HG02885 (cell line): ENCODE measurements at regions not wholly inside any gene's neighbourhood (a gene's known extent, or its start where the extent isn't known, plus 50 kb on each side); places are given as distances from the start of the nearest gene placed in this dataset.

ENCODE experiments used
- ATAC-seq: cut with Tn5 transposase; IDR thresholded peaks from one replicate; pipeline ENCODE4 v1.9.1; 2021; ENCODE audit warnings: mild to moderate bottlenecking; ENCODE audit not compliant: unreplicated experiment, poor library complexity

DNA sequence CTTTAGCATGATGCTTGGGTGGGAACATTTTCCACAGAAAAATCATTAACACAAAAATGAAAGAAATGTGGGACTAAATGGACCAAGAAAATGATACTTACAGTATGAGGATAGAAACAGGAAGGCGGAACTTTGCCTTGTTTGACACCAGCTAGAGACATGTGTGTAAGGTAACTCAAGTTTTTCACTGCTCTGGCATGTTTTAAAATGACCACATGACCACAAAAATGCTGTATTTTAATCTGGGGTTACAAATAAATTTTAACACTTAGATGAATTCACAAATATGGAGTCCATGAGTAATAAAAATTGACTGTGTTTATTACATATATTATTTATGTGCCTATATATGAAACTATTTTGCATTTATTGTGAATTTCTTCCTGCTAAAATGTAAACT is 100.9 kb upstream of the PHYHIPL start:
- ATAC-seq: no peak

DNA sequence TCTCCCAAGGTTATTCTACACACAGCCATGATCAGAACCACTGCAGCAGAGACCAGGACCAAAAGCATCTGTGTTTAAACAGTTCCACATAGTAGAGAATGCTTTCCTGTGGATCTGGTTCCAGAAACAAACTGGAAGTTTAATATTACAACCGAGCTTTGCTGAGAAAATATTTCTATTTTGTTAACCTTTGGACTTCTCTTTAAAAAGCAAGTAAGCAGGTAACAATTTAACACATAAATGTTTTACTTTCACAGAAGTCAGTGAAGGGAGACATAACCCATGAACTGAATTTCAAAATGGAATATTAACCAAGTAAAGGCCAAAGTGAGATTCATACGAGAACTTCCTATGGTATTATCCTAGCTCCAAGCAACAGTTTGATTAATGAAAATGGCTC is 98.6 kb upstream of the PHYHIPL start:
- no peak for ATAC-seq

DNA sequence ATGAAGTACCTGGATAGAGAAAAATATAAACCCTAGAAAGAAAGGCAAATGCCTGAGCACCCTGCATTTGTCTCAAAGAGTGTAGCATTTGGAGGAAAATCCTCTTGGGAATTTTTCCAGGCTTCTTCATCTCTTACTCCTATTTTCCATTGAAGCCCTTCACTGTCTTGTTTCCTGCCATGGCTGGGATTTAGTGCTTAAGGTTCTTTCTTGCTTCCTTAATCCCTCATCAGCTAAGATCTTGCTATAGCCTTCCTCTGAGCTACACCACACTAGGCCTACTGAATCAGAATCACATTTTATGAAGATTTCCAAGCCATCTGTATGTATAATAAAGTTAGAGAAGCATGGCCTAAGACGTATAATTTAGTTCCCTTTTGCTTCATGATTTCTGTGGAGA is 97.5 kb upstream of the PHYHIPL start:
- no peak for ATAC-seq

DNA sequence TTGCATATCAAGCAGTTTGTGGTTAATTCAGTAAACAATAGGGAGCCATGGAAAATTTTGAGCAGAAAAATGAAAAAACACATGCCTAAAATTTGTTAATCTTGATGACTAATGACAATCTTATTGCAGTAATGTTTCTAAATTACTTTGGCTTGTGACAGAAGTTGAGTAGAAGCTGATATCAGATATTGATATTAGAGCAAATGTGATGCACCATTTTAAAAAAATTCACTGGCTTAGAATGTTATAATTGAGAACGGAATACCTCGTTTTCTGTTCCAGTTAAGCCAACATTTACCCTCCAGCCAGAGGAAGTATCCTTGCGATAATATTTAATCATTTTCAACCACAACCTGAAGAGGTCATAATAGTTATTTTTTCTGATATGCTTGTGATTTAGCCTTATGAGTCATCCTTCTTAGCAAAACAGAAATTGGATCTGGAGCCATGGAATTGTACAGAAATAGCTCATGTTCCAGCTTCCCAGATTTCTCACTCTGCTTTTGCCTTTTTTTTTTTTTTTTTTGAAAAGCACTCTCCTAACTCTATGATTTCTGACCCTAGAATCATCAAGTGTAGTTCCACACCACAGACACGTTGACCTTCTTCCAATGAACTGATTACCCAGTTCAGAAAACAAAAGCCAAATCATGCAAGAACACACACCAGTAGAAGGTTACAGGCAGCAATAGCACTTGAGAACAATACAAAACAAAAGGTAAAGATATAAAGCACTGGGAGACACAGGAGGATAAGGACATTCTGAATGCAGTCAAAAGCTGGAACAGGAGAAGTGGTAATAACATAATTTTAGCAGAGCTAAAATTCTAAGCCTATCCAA is 96.8 kb upstream of the PHYHIPL start:
- no peak for ATAC-seq

DNA sequence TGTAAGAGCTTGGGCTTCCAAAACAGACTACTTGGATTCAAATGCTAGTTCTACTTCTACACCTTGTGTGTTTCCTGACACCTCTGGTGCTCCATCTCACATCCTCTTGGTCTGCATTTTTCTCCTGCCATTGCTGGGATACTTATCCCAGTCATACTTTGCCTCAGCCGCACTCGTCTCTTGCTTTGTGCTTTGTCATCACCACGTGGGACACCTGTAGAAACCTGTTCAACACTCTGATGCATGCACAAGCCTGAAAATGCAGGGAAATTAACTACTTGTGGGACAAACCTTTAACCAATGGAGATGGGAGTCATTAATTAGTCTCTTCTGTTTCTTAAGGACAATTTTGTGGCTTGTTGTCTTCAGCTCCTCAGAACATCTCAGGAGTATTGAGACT is 94.2 kb upstream of the PHYHIPL start:
- ATAC-seq: no peak

DNA sequence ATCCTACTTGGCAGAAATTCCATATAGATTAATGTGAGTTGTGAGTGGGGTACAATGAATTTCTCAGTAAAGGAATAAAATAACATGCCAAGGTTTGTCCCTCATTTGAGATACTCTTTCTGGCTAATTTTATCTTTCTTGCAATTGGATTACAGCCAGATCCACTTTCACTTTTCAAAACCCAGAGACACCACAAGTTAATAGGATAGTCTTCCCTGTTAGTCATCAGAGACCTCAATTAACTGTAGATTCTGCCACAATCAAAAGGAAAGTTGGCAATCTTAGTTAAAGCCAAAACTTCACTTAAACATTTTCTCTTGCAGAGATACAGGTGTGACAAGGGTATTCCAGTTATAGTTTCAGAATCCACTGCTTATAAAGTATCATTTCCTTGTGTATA is 91.4 kb upstream of the PHYHIPL start:
- ATAC-seq: no peak

DNA sequence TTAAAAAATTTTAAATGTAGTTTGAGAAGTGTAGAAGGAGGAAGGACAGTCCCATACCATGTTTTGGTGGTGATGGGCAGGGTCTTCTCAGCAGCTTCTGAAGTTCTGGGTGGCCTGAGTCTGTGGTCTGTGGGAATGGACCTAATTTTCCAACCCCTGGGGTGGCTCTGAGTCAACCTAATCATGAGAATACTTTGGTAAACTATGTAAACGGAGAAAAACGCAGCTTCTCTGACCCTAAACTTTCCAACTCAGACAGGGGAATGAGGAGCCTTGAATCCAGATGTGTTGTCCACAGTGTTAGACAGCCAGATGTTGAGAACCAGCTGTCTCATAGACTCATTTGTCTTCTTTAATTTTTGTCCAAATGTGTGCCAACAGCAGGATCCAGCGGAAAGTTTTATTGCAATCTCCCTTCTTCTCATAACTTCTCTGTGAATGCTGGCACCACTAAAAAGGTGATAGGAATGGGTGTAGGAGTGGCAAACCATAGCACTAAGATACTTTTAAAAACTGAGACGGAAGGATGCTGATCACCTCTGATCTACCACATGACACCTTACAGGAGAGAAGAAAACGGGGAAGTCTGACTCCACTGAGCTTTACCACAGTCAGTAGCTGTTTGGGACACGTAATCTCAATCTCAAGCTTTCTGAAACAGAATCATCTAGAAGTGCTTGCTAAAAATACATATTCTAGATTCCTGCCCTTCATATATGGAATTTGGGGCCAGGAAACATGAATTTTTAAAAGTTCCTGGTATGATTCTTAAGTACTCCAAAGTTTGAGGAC is 90.5 kb upstream of the PHYHIPL start:
- ATAC-seq: no peak

DNA sequence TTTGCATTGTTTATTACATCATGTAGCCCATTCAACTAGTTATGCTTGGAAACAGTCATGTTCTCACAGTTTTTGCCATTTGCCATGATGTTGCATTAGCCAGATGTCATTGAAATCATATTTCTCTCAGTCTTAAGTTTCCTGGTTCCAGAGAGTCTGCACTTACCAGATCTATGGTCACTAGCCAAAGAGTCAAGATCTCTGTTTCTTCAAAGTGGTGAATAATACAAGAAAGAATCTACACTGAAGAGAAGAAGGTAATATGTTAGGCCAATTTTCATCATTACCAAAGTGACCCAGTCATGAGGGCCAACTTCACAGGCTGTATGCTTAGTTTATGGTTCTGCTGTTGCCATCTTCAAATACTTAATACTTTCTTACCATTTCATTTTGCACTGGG is 89.0 kb upstream of the PHYHIPL start:
- ATAC-seq: no peak

DNA sequence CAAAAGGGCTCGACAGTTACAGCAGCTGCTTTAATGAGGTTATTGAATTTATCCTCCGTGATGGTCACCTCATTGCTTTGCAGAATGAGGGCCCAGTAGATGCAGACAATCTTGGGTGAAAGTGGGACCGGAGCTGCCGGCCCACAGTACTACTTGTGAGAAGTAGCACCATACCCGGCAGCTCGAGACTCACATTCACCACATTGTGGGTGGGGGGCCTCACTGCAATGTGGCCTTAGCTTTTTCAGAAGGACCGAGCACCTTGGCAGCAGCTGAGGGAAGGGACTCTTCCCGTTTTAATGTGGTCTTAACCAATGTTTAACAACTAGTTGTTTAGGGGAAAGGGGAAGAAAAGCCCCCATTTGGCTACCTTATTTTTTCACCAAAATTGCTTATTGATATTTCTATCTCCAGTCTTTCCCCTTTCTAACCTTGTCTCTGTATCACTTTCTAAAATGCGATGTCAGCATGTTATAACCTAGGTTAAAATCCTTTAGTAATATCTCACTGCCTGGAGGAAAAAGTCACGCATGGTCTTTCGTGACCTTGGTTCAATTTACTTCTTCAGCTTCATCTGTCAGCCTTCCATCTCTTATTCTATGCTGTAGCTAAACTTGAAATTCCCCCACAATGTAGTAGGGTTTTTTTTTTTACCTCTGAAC is 87.4 kb upstream of the PHYHIPL start:
- no peak for ATAC-seq

DNA sequence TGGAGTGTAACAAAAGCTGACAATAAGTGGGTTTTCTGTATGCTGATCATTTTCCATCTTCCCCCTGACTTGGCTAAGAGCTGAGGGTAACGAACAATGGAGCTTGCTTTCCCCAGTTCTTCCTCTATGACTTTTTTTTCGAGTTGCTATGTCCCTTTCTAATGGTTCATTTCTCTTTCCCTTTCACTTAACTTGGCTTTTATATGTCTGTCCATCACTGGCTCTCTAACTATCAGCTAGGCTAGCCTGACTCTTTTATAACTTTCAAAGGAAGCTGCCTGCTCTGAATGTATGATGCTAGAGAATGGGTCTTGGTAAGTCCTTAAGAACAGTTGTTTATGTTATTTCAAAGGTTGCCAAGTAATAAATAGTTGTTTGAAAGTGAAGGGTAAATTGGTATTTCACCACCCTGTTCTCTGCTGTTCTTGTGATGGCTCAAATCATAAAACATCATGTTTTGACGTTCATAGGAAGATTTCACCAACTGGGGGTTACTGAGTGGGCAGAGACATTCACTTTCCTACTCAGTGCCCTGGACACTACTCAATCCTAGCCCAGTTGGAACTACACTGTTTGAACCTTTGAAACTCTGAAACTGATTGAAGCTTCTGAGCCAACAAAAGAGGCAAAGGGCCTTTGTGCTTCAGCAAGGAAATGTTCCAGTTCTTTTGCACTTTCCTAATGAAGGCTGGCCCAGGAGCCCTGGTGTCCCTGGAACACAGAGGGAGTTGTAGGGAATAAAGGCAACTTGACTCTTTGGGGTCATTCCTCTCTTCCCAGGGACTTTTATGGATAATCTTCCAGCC is 85.4 kb upstream of the PHYHIPL start:
- no peak for ATAC-seq

DNA sequence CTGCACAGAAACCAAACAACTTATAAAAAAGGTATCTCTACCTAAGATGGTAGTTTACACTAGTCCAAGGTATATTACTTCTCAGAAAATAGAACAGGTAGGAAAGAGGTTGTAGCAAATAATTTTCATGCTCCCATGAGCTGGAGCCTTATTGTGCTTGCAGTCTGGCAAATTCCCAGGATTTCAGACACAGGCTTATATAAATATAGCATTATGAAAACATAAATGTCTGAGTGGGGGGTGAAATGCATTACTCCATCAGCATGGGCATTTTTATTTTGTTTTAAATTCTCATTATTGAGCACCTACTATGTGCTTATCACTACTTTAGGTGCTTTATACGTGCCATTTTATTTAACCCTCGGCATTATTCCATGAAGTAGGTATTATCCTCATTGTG is 83.0 kb upstream of the PHYHIPL start:
- no peak for ATAC-seq

DNA sequence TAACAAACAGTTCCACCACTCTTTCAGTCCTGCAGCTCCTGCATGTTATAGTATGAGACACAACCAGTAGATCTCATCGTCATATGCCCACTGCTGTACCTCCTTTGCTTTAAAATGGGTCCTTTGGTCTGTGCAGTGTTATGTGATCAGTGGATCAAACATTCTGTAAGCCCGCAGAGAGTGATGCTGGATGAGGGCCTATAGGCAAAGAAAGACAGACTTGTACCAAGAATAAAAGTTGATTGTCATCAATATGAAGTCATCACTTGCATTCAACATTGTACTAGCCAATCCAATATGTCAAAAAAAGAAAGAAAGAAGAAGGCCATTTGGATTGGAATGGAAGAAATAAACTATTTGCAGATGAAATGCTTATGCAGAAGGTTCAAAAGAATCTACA is 79.8 kb upstream of the PHYHIPL start:
- ATAC-seq: no peak

DNA sequence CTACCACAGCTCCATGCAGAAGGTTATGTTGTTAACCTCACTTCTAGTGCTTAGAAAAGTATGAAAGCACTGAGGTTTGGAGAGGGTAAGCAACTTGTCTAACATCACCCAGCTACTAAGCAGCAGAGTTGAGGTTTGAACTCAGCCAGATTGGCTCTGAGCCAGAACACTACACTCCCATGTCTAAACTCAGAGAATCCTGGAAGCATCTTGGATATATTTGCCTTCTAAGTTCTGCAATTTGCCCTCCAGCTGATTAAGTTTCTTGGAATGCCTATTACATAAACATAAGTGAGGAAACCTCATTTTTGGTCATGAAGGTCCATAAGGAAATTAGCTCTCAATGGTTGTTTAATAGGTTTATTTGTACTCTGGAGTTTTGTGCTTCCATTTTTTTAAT is 78.1 kb upstream of the PHYHIPL start:
- no peak for ATAC-seq

DNA sequence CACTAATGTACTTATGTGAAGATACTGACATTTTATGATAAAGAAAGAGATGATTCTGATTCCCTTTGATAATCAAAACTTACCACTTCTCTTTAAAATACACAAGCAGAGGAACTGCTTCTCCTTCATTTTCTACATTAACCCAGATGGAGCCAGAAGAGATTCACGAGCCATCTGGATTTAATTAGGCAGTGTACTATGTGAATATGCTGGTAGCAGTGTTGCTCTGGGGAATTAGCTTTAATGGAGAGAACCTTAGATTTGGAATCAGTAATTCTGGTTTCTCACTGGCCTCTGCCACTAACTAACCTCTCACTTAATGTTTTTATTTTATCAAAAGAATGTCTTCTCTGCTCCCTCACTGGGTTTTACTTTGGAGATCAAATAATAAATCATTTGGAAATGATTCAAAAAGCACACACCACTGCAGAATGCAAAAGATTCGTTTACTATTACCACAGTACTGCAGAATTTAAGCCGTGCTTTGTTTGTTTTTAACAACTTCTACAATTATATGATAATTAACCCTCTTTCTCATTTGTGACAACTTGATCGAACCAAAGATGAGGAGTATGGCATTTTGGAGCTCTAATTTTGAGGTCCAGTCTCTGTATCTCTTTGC is 77.5 kb upstream of the PHYHIPL start:
- no peak for ATAC-seq

DNA sequence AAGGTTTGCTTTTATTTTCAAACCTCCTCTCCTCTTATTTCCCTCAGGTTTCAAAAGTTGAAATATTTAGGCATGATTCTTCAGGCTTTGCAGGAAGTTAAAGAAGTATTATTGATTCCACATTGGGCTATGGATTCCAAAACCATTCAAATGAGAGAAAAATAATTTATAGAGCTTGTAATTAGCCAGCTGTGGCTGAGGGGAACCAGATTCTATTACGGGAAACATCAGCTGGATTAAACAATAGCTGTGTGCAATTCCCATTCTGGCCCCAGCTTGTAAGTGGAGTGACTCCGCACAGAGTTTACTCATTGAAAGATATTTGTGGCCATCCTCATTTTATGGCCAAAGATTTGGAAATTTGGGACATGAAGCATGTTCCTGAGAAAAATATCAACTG is 77.0 kb upstream of the PHYHIPL start:
- no peak for ATAC-seq

DNA sequence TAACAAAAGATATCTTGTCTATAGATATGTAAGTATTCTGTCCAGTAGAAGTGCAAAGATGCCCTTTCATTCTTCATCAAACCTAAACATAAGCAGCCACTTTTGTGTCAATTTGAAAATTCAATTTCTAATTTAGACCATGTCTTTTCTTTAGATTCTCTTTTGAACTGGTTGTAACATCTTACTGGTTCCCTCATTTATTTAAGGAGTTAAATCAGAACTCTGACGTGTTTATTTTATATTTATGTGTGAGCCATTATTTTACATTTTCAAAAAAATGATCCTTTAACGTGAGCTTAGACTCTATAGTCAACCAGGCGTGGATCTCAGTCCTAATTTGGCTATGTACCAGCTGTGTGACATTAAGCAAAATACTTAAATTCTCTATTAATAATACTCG is 74.0 kb upstream of the PHYHIPL start:
- ATAC-seq: no peak

DNA sequence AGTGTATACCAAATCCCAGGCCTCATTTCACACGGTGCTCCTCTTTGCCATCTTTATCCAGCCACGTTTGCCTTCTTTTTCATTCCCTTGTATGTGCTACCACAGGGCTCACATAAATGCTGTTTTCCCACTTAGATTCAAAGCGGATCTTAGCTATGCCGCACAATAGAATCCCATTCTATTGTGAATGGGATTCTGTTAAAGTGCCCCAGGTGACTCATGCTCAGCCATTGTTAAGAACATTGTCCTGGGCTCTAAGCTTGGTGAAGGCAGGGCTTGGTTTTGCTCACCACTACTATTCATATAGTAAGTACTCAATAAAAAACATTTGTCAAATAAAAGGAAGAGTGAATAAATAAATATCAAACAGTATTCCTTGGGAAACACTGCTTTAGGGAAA is 72.3 kb upstream of the PHYHIPL start:
- no peak for ATAC-seq

DNA sequence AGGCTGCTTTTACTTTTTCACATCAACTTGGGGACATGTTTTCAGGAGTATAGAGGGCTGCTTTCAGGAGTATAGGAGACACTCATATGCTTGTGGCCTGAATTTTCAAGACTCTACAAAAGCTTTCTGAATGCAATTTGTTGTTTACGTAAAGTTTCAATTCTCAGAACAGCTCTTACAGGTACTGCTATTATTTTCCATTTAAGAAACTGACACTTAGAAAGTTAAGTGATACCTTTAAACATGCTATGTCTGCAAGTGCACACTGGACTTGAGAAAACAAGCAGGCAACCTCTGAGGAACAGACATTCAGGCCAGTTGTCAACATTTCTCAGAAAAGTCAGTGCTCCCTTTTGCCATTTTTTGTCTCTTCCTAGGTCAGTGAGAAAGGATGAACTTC is 70.0 kb upstream of the PHYHIPL start:
- peak; percentile 74 for ATAC-seq

DNA sequence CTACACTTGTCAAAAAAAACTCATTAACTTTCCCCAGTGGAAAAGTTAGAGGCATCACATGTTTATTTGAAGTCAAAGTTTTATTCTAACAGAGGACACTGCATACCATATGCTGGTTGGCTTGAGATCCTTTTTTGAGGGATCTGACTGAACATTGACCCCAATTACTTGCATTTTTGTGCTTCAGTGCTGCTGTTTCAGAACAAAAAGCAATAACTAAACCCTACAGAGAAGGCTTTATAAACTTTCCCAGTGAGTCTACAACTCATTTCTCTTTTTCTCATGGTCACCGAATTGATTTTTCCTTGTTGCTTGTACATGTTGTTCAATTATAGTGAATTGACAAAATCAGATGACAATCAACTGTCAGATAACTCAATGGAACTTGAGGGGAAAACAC is 69.3 kb upstream of the PHYHIPL start:
- peak; percentile 27 for ATAC-seq

DNA sequence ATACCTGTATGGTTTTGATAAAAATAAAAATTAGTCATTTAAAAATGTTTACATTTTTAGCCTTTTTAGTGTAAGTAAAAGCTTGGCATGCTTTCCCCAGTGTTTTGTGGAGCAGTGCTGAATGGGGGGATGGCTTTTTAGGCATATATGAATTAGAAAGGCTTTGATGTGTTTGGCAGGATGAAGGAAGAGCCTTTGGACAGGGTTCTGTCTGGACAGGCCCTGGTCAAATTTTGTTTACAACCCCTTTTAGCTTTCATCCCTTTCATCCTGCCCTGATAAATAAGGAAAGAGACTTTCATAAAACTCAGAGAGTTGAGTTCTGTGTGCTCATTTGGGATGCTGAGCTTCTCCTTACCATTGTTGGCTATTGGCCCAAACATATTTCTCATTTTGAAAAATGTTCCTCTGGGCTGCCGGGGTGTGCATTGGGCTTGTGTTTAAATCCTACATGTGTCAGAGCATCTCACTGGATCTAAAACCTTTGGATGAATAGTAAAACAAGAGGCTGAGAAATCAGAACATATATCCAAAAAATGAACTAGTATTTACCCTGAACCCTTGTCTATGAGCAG is 68.1 kb upstream of the PHYHIPL start:
- ATAC-seq: no peak
